ENCODE measurements at regions not wholly inside any gene's neighbourhood (a gene's known extent, or its start where the extent isn't known, plus 50 kb on each side); places are given as distances from the start of the nearest gene placed in this dataset.

DNA sequence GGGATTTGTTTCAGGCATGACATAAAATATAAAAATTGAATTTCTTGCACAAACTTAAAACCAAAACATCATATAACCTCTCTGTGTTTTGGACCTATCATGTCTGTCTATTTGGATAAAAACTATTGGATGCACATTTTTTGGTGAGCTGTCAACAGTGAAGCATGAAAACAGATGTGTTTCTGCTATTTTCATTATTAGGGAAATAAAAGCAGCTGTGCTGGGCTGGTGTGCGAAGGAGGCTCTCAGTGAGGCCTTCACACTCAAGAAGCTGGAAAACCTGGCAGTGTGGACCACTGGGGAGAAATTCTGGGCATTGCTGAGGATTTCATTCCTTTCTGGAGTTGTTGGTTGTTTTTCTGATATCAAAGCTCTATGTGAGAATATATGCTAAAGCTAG, 395.3 kb downstream of the GJA1 start:
- no peaks in the 10 kb centered on the region for H3K4me1 ChIP-seq (ENCODE audit: control insufficient read depth, insufficient read depth, low read length)
- H3K27me3 ChIP-seq (replicated peaks in 1 of 2; ENCODE audit: control insufficient read depth in 2 of 2, insufficient read depth in 2 of 2, low read length in 1 of 2) = no peaks in the 10 kb centered on the region
- DNase-seq (ENCODE audit: low read depth, low spot score) (no peak), FAIRE-seq (no peak), ATAC-seq (no peak)
- ChIA-PET SMC1A (ENCODE audit: uncharacterized antibody, unreplicated experiment) (interaction anchor here (0.7 kb wide), 1 partner anchor 19 kb away, joined by 4 read pairs; no protein-coding TSS in a partner anchor), CTCF (interaction anchor here (0.7 kb wide), 1 partner anchor 22 kb away, joined by 3 read pairs; no protein-coding TSS in a partner anchor), POLR2A (no interaction called here), RAD21 (ENCODE audit: unreplicated experiment) (no interaction called here)
- no peak overlapping the region for H3K4me3 ChIP-seq
- no peak for TF ChIP-seq RBBP5 (conservative IDR thresholded peaks at IDR 0.05)
- no peak for TF ChIP-seq NRF1 (conservative IDR thresholded peaks at IDR 0.05; ENCODE audit: low read depth, low read length)
- TF ChIP-seq, protein P1, sequence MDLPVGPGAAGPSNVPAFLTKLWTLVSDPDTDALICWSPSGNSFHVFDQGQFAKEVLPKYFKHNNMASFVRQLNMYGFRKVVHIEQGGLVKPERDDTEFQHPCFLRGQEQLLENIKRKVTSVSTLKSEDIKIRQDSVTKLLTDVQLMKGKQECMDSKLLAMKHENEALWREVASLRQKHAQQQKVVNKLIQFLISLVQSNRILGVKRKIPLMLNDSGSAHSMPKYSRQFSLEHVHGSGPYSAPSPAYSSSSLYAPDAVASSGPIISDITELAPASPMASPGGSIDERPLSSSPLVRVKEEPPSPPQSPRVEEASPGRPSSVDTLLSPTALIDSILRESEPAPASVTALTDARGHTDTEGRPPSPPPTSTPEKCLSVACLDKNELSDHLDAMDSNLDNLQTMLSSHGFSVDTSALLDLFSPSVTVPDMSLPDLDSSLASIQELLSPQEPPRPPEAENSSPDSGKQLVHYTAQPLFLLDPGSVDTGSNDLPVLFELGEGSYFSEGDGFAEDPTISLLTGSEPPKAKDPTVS (IDR thresholded peaks at IDR 0.05; ENCODE audit: low read depth, low read length) = no peak
- no peak for TF ChIP-seq WRNIP1 (IDR thresholded peaks at IDR 0.05; ENCODE audit: borderline replicate concordance, low read depth, low read length)
- TF ChIP-seq BHLHE40 (IDR thresholded peaks at IDR 0.05; ENCODE audit: borderline replicate concordance in 1 of 2, low read depth in 2 of 2, low read length in 1 of 2) = no peak
- no peaks in the 10 kb centered on the region for H3K36me3 ChIP-seq (ENCODE audit: control insufficient read depth in 2 of 2, insufficient read depth in 2 of 2, low read length in 1 of 2)
- H3K9me3 ChIP-seq (replicated peaks; ENCODE audit: control insufficient read depth, insufficient read depth, low read length) = no peaks in the 10 kb centered on the region
- no peak overlapping the region for H2AFZ ChIP-seq (ENCODE audit: control insufficient read depth, low read depth, low read length)
- WGBS (ENCODE audit: insufficient coverage, insufficient replicate concordance, low lambda C conversion rate, missing lambda C conversion rate) = 0% methylated on average over 1 of the region's 1 CpG
- no peak overlapping the region for H3K4me2 ChIP-seq (ENCODE audit: control insufficient read depth, insufficient read depth)
- H3K9ac ChIP-seq (ENCODE audit: control insufficient read depth, insufficient read depth, low read length) = no peak overlapping the region
- H3K27ac ChIP-seq (ENCODE audit: control insufficient read depth, insufficient read depth) = no peak overlapping the region
- in situ Hi-C loops (cut with MboI) = no loop called here
- no peaks in the 10 kb centered on the region for H3K79me2 ChIP-seq (ENCODE audit: control insufficient read depth, insufficient read depth, low read length)
- no TSS peak for BruUV-seq (replicated peaks)
- intact Hi-C loops (cut with micrococcal nuclease; ENCODE audit: unreplicated experiment) = no loop called here
- H4K20me1 ChIP-seq (ENCODE audit: control insufficient read depth, insufficient read depth) = no peaks in the 10 kb centered on the region

GRCh38 chr6:121835662-121836061, 400.2 kb downstream of the GJA1 start:
- RAD21 ChIA-PET (ENCODE audit: unreplicated experiment) = no interaction called here
- intact Hi-C loops (cut with micrococcal nuclease; ENCODE audit: unreplicated experiment) = no loop called here
- no peak for DNase-seq (ENCODE audit: low read depth, low spot score)
- no peak for ATAC-seq
- no peaks in the 10 kb centered on the region for H3K36me3 ChIP-seq (ENCODE audit: control insufficient read depth in 2 of 2, insufficient read depth in 2 of 2, low read length in 1 of 2)
- WGBS (ENCODE audit: insufficient coverage, insufficient replicate concordance, low lambda C conversion rate, missing lambda C conversion rate) = 4% methylated on average over 2 of the region's 2 CpGs
- SMC1A ChIA-PET (ENCODE audit: uncharacterized antibody, unreplicated experiment) = no interaction called here
- TF ChIP-seq ZNF622 (IDR thresholded peaks at IDR 0.05) = no peak
- TF ChIP-seq YY1 (IDR thresholded peaks at IDR 0.05; ENCODE audit: low read depth, low read length) = no peak
- TF ChIP-seq CREM (IDR thresholded peaks at IDR 0.05; ENCODE audit: low read depth) = no peak
- TF ChIP-seq NRF1 (conservative IDR thresholded peaks at IDR 0.05; ENCODE audit: low read depth, low read length) = no peak
- no peak overlapping the region for H3K4me2 ChIP-seq (ENCODE audit: control insufficient read depth, insufficient read depth)
- H4K20me1 ChIP-seq (ENCODE audit: control insufficient read depth, insufficient read depth) = no peaks in the 10 kb centered on the region
- H3K9me3 ChIP-seq (replicated peaks; ENCODE audit: control insufficient read depth, insufficient read depth, low read length) = no peaks in the 10 kb centered on the region
- no peak overlapping the region for H3K4me3 ChIP-seq
- no peak overlapping the region for H3K9ac ChIP-seq (ENCODE audit: control insufficient read depth, insufficient read depth, low read length)
- no peak overlapping the region for H2AFZ ChIP-seq (ENCODE audit: control insufficient read depth, low read depth, low read length)
- CTCF ChIA-PET = no interaction called here
- no peaks in the 10 kb centered on the region for H3K4me1 ChIP-seq (ENCODE audit: control insufficient read depth, insufficient read depth, low read length)
- no peak for FAIRE-seq
- in situ Hi-C loops (cut with MboI) = no loop called here
- H3K27ac ChIP-seq (ENCODE audit: control insufficient read depth, insufficient read depth) = no peak overlapping the region
- POLR2A ChIA-PET = no interaction called here
- no peaks in the 10 kb centered on the region for H3K27me3 ChIP-seq (replicated peaks in 1 of 2; ENCODE audit: control insufficient read depth in 2 of 2, insufficient read depth in 2 of 2, low read length in 1 of 2)
- BruUV-seq (replicated peaks) = no TSS peak
- no peaks in the 10 kb centered on the region for H3K79me2 ChIP-seq (ENCODE audit: control insufficient read depth, insufficient read depth, low read length)

Data from GM12878 (cell line).